ENCODE measurements at regions not wholly inside any gene's neighbourhood (a gene's known extent, or its start where the extent isn't known, plus 50 kb on each side); places are given as distances from the start of the nearest gene placed in this dataset.

DNA sequence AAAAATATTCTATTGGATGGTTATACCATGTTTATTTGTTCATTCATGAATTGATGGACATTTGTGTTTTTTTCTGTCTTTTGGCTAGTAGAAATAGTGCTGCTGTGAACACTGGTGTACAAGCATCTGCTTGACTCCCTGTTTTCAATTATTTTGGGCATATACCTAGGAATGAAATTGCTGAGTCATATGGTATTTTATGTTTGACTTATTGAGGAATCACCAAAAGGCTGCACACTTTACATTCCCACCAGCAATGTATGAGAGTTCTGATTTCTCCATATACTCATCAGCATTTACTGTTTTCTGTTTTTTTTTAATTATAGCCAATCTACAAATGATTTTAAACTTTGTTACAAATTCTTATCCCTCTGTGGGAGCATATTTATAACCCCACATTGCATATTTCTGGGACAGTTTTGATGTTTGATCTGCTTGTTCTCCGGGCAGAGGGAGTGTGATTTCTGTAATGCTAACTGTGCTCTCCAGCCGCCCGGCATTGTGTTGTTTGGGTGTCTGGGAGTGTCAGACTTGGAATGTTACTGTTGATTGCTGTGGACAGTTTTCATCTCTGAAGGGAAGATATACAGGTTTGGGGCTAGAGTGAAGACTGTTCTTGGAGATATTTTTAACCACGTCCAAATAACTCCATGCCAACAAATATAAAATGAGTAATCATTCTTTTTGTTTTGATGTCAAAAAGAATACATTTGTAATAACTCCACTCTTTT lies 60.5 kb upstream of the PGRMC2 start:
- TF ChIP-seq KAT7 (CRISPR knock-in tag; IDR thresholded peaks at IDR 0.05; ENCODE audit: borderline replicate concordance), result no peak
- no peak for TF ChIP-seq SP1 (CRISPR knock-in tag; conservative IDR thresholded peaks at IDR 0.05)
- no peak for TF ChIP-seq ZNF423 (CRISPR knock-in tag; IDR thresholded peaks at IDR 0.05)
- TF ChIP-seq SMAD3 (CRISPR knock-in tag; IDR thresholded peaks at IDR 0.05; ENCODE audit: borderline replicate concordance), result no peak
- TF ChIP-seq CREM (CRISPR knock-in tag; IDR thresholded peaks at IDR 0.05), result no peak
- TF ChIP-seq, protein P1, sequence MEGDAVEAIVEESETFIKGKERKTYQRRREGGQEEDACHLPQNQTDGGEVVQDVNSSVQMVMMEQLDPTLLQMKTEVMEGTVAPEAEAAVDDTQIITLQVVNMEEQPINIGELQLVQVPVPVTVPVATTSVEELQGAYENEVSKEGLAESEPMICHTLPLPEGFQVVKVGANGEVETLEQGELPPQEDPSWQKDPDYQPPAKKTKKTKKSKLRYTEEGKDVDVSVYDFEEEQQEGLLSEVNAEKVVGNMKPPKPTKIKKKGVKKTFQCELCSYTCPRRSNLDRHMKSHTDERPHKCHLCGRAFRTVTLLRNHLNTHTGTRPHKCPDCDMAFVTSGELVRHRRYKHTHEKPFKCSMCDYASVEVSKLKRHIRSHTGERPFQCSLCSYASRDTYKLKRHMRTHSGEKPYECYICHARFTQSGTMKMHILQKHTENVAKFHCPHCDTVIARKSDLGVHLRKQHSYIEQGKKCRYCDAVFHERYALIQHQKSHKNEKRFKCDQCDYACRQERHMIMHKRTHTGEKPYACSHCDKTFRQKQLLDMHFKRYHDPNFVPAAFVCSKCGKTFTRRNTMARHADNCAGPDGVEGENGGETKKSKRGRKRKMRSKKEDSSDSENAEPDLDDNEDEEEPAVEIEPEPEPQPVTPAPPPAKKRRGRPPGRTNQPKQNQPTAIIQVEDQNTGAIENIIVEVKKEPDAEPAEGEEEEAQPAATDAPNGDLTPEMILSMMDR (IDR thresholded peaks at IDR 0.05), result no peak
- TF ChIP-seq ELF4 (CRISPR knock-in tag; IDR thresholded peaks at IDR 0.05; ENCODE audit: low read depth), result no peak
